GM23248 (cell line): ENCODE measurements at regions not wholly inside any gene's neighbourhood (a gene's known extent, or its start where the extent isn't known, plus 50 kb on each side); places are given as distances from the start of the nearest gene placed in this dataset.

Experiments used
- EZH2 ChIP-seq: fragments of 200-600 bp; sonication (generic); IDR thresholded peaks from 2 replicates; pipeline ENCODE4 v1.6.1; 2018; ENCODE audit warnings: antibody characterized with exemption, mild to moderate bottlenecking; ENCODE audit not compliant: insufficient read depth, poor library complexity, severe bottlenecking
- EZH2phosphoT487 ChIP-seq: fragments of 200-600 bp; sonication (generic); IDR thresholded peaks from 2 replicates; pipeline ENCODE4 v1.6.1; 2018; ENCODE audit warnings: antibody characterized with exemption, moderate library complexity, mild to moderate bottlenecking, low read depth; ENCODE audit not compliant: insufficient read depth

- no peak for TF ChIP-seq EZH2
- no peak for TF ChIP-seq EZH2phosphoT487
Observed at GRCh38 chr20:20785226-20785625, 72.8 kb upstream of the RALGAPA2 start.
